ENCODE measurements at regions not wholly inside any gene's neighbourhood (a gene's known extent, or its start where the extent isn't known, plus 50 kb on each side); places are given as distances from the start of the nearest gene placed in this dataset.

DNA sequence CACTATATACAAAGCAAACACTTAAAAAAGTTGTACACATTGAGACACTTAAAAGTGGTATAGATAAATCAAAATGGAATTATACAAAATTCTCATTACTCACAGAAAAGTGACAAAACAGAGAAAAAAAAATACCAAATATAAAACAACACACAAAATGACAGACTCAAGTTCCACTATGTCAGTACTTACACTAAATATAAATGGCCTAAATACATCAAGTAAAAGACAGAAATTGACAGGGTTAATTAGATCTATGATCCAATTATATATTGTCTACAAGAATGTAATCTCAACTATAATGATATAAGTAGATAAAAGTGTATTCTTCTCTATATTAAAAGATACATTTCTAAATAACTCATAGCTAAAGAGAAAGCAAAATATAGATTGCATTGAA lies 401.6 kb upstream of the PFKP start:
- TF ChIP-seq POLR2A (IDR thresholded peaks at IDR 0.05) = no peak
- TF ChIP-seq, protein P1, sequence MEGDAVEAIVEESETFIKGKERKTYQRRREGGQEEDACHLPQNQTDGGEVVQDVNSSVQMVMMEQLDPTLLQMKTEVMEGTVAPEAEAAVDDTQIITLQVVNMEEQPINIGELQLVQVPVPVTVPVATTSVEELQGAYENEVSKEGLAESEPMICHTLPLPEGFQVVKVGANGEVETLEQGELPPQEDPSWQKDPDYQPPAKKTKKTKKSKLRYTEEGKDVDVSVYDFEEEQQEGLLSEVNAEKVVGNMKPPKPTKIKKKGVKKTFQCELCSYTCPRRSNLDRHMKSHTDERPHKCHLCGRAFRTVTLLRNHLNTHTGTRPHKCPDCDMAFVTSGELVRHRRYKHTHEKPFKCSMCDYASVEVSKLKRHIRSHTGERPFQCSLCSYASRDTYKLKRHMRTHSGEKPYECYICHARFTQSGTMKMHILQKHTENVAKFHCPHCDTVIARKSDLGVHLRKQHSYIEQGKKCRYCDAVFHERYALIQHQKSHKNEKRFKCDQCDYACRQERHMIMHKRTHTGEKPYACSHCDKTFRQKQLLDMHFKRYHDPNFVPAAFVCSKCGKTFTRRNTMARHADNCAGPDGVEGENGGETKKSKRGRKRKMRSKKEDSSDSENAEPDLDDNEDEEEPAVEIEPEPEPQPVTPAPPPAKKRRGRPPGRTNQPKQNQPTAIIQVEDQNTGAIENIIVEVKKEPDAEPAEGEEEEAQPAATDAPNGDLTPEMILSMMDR (IDR thresholded peaks at IDR 0.05) = no peak
- Histone ChIP-seq H3K36me3 (no peaks in the 10 kb centered on the region), H3K9me3 (peaks cover 0 to 3% (median 0%) of the 10 kb centered on the region in 4 donors), H3K27ac (no peak overlapping the region), H3K4me1 (no peaks in the 10 kb centered on the region), H3K4me3 (no peak overlapping the region), H3K27me3 (no peaks in the 10 kb centered on the region)
- DNase-seq = no peak

DNA sequence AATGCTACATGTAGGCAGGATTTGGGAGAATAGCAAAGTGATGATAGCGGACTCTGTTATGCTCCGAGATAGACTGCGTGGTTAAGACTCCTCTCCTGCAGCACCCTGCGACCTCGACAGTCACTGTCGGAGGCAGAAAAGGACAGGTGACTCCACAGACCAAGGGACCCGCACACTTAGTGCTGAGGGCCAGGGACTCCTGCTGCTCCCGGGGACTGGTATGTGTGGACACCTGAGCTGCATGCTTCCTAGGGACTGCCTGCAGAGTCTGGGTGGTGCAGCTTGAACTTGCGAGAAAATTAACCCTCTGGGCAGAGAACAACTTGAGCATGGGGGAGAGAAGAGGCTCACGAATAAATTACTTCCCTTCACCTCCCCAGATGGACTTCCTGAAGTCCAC lies 407.1 kb upstream of the PFKP start:
- DNase-seq = no peak
- Histone ChIP-seq H3K36me3 (no peaks in the 10 kb centered on the region), H3K27ac (no peak overlapping the region), H3K4me3 (no peak overlapping the region), H3K9me3 (no peaks in the 10 kb centered on the region), H3K27me3 (no peaks in the 10 kb centered on the region), H3K4me1 (no peaks in the 10 kb centered on the region)
- TF ChIP-seq POLR2A (IDR thresholded peaks at IDR 0.05) = no peak
- TF ChIP-seq, protein P1 (IDR thresholded peaks at IDR 0.05) = no peak

DNA sequence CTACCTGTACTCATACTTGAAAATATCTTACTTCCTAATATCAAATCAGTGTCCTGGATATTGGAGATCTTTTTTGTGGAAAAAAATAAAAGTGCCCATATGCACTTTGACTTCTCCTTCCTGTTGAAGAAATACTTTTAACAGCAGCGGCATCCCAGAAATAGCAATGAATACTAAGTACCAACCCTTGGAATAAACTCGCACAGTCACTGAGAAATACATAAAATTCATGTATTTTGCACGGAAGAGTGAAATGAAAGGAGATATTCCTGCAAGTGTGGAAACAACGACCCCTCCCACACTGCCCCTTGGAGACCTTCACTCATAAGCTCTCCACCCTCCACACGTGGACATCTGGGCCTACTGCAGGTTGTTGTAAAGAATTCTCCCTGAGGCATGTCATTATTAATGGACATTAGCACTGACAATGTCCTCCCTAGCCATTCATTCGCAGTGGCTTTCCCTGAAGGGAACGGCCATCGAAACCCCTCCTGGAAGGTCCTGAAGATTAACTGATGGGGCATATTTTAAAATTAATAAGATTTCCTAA lies 407.6 kb upstream of the PFKP start:
- no peak for DNase-seq
- TF ChIP-seq, protein P1 (IDR thresholded peaks at IDR 0.05) = no peak
- no peak for TF ChIP-seq POLR2A (IDR thresholded peaks at IDR 0.05)
- H3K4me1 ChIP-seq = no peaks in the 10 kb centered on the region
- no peaks in the 10 kb centered on the region for H3K27me3 ChIP-seq
- no peak overlapping the region for H3K4me3 ChIP-seq
- H3K9me3 ChIP-seq = no peaks in the 10 kb centered on the region
- no peak overlapping the region for H3K27ac ChIP-seq
- H3K36me3 ChIP-seq = no peaks in the 10 kb centered on the region

DNA sequence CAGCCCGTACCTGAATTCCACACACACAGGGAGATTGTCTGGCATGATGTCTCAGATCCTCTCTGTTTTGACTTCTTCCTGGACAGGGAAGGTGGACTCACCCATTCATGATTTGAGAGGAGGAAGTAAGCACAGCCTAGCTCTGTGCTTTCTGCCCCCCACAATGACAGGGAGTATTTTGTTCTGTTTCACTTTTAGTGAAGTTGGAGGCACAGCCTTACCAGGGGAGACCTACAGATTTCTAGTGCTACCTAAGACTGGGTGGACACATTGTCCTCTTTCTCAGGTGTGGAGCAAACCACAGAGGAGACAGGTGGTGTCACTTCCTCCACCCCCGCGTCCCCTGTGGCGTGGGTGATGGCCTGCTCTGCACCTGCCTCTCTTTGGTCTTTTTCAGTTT lies 408.6 kb upstream of the PFKP start:
- Histone ChIP-seq H3K36me3 (no peaks in the 10 kb centered on the region), H3K4me1 (no peaks in the 10 kb centered on the region), H3K27me3 (no peaks in the 10 kb centered on the region), H3K9me3 (no peaks in the 10 kb centered on the region), H3K4me3 (no peak overlapping the region), H3K27ac (no peak overlapping the region)
- no peak for TF ChIP-seq POLR2A (IDR thresholded peaks at IDR 0.05)
- TF ChIP-seq, protein P1 (IDR thresholded peaks at IDR 0.05) = no peak
- no peak for DNase-seq

DNA sequence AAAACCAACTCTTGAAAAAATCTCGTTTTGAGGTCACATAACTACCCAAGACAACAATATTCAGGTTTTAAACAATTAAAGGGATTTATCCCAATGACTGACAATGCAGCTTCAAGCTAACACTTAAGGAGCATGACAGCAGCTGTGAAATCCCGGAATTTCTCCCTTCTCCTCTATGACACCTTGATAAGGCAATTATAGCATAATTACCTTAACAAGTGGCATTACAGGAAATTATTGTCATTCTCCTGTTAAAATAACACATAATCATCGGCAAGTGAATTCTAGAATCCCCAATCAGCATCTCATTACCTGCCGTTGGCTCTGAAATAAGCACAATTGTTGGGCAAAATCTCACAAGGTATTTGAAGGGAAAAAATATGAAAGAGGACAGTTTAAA lies 417.0 kb upstream of the PFKP start:
- Histone ChIP-seq H3K36me3 (no peaks in the 10 kb centered on the region), H3K27me3 (no peaks in the 10 kb centered on the region), H3K4me1 (no peaks in the 10 kb centered on the region), H3K9me3 (no peaks in the 10 kb centered on the region), H3K4me3 (no peak overlapping the region), H3K27ac (no peak overlapping the region)
- TF ChIP-seq, protein P1 (IDR thresholded peaks at IDR 0.05) = no peak
- no peak for TF ChIP-seq POLR2A (IDR thresholded peaks at IDR 0.05)
- no peak for DNase-seq

DNA sequence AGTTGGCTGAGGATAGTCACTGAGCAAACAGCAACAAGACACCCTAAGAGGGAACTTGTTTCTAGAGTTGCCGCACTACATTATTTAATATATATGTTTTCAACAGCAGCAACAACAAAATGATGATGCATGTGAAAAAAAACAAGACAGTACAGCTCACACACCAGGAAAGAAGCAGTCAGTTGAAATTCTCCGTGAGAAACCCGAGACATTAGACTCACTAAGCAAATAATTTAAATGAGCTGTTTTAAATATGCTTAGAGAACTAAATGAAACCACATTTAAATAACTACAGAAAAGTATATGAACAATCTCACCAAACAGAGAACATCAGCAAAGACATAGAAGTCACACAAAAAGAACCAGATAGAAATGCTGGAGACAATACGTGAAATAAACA lies 426.3 kb upstream of the PFKP start:
- TF ChIP-seq POLR2A (IDR thresholded peaks at IDR 0.05) = no peak
- TF ChIP-seq, protein P1 (IDR thresholded peaks at IDR 0.05) = no peak
- no peaks in the 10 kb centered on the region for H3K27me3 ChIP-seq
- no peak for DNase-seq
- no peak overlapping the region for H3K27ac ChIP-seq
- H3K4me3 ChIP-seq = no peak overlapping the region
- H3K9me3 ChIP-seq = no peaks in the 10 kb centered on the region
- H3K4me1 ChIP-seq = no peaks in the 10 kb centered on the region
- H3K36me3 ChIP-seq = no peaks in the 10 kb centered on the region
